ENCODE measurements at regions not wholly inside any gene's neighbourhood (a gene's known extent, or its start where the extent isn't known, plus 50 kb on each side); places are given as distances from the start of the nearest gene placed in this dataset.

DNA sequence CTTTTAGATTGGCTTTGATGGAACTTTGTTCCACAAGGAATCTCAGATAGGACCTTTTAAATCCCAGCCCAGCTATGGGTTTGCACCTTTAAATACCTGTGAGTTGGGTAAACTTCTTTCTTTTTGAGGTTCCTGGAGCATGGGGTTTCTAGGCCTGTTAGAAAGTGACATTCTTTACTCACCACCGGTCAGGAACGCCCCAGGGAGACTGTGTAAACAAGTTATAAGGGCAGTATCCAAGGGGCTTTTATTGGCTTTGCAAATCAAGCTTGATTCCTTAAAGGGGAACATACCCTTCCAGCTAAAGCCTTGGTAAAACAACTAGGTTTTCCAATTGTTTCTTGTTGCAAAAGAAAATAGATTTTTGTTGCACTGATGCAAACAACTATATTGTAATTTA is 93.4 kb downstream of the TENT5D start:
- TF ChIP-seq GABPA (IDR thresholded peaks at IDR 0.05; ENCODE audit: borderline replicate concordance, insufficient read depth, low read length), result no peak
- no peak for TF ChIP-seq RFX5 (IDR thresholded peaks at IDR 0.05; ENCODE audit: borderline replicate concordance, low read depth, low read length)
- TF ChIP-seq, protein P1, sequence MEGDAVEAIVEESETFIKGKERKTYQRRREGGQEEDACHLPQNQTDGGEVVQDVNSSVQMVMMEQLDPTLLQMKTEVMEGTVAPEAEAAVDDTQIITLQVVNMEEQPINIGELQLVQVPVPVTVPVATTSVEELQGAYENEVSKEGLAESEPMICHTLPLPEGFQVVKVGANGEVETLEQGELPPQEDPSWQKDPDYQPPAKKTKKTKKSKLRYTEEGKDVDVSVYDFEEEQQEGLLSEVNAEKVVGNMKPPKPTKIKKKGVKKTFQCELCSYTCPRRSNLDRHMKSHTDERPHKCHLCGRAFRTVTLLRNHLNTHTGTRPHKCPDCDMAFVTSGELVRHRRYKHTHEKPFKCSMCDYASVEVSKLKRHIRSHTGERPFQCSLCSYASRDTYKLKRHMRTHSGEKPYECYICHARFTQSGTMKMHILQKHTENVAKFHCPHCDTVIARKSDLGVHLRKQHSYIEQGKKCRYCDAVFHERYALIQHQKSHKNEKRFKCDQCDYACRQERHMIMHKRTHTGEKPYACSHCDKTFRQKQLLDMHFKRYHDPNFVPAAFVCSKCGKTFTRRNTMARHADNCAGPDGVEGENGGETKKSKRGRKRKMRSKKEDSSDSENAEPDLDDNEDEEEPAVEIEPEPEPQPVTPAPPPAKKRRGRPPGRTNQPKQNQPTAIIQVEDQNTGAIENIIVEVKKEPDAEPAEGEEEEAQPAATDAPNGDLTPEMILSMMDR (IDR thresholded peaks at IDR 0.05; ENCODE audit: control extremely low read depth in 1 of 3, insufficient read depth in 1 of 3, low read depth in 1 of 3, low read length in 3 of 3), result no peak
- no peak for TF ChIP-seq MAX (IDR thresholded peaks at IDR 0.05)
- no peak for TF ChIP-seq POLR2AphosphoS5 (IDR thresholded peaks at IDR 0.05; ENCODE audit: low read depth, low read length)
- TF ChIP-seq EGR1 (IDR thresholded peaks at IDR 0.05; ENCODE audit: borderline replicate concordance, low read depth, low read length), result no peak
- TF ChIP-seq EP300 (IDR thresholded peaks at IDR 0.05; ENCODE audit: borderline replicate concordance in 1 of 2, low read depth in 2 of 2, low read length in 2 of 2), result no peak
- no peak for TF ChIP-seq POLR2A (IDR thresholded peaks at IDR 0.05; ENCODE audit: control extremely low read depth in 1 of 2, low read depth in 2 of 2, low read length in 2 of 2)
- TF ChIP-seq KDM1A (IDR thresholded peaks at IDR 0.05; ENCODE audit: borderline replicate concordance, low read length), result no peak
- TF ChIP-seq GTF2F1 (IDR thresholded peaks at IDR 0.05; ENCODE audit: borderline replicate concordance, low read depth, low read length), result no peak
- no peak for TF ChIP-seq SP1 (IDR thresholded peaks at IDR 0.05; ENCODE audit: low read depth, low read length)

All from H1 (cell line).